ENCODE measurements at regions not wholly inside any gene's neighbourhood (a gene's known extent, or its start where the extent isn't known, plus 50 kb on each side); places are given as distances from the start of the nearest gene placed in this dataset.

DNA sequence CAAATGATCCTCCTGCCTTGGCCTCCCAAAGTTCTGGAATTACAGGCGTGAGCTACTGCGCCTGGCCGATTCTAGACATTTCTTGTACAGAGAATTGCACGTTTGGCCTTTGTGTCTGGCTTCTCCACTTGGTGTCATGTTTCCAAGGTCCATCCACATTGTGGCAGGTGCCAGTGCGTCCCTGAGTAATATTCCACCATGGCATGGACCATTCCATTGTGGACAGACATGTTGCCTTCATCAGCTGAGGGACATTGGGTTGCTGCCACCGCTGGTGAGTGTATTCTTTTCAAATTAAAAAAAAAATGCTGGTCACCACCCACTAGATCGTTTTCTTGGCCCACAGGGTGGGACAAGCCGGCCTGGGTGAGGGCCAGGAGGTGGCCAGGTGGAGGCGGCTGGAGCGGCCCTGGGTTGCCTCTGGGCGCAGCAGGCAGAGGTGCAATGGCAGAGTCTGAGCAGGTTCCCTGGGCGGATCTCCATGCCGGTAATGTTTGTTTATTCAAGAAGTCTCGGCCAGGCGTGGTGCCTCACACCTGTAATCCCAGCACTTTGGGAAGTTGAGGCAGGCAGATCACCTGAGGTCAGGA lies 274.1 kb downstream of the SEC14L1 start:
- TF ChIP-seq CEBPB (IDR thresholded peaks at IDR 0.05) (no peak), TCF12 (IDR thresholded peaks at IDR 0.05; ENCODE audit: low read depth) (no peak), FOXM1 (IDR thresholded peaks at IDR 0.05; ENCODE audit: borderline replicate concordance, low read depth) (no peak), NFIC (IDR thresholded peaks at IDR 0.05) (no peak), EP300 (IDR thresholded peaks at IDR 0.05; ENCODE audit: borderline replicate concordance) (no peak), CREB1 (IDR thresholded peaks at IDR 0.05; ENCODE audit: low read depth) (no peak), EGR1 (IDR thresholded peaks at IDR 0.05) (no peak), RAD21 (IDR thresholded peaks at IDR 0.05; ENCODE audit: low read depth) (no peak), TAF1 (IDR thresholded peaks at IDR 0.05; ENCODE audit: low read depth) (no peak), YY1 (IDR thresholded peaks at IDR 0.05; ENCODE audit: low read depth) (no peak)
- TF ChIP-seq, protein P1, sequence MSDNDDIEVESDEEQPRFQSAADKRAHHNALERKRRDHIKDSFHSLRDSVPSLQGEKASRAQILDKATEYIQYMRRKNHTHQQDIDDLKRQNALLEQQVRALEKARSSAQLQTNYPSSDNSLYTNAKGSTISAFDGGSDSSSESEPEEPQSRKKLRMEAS (IDR thresholded peaks at IDR 0.05): no peak
- TF ChIP-seq, protein P2, sequence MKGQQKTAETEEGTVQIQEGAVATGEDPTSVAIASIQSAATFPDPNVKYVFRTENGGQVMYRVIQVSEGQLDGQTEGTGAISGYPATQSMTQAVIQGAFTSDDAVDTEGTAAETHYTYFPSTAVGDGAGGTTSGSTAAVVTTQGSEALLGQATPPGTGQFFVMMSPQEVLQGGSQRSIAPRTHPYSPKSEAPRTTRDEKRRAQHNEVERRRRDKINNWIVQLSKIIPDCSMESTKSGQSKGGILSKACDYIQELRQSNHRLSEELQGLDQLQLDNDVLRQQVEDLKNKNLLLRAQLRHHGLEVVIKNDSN (IDR thresholded peaks at IDR 0.05): no peak
- TF ChIP-seq, protein P3, sequence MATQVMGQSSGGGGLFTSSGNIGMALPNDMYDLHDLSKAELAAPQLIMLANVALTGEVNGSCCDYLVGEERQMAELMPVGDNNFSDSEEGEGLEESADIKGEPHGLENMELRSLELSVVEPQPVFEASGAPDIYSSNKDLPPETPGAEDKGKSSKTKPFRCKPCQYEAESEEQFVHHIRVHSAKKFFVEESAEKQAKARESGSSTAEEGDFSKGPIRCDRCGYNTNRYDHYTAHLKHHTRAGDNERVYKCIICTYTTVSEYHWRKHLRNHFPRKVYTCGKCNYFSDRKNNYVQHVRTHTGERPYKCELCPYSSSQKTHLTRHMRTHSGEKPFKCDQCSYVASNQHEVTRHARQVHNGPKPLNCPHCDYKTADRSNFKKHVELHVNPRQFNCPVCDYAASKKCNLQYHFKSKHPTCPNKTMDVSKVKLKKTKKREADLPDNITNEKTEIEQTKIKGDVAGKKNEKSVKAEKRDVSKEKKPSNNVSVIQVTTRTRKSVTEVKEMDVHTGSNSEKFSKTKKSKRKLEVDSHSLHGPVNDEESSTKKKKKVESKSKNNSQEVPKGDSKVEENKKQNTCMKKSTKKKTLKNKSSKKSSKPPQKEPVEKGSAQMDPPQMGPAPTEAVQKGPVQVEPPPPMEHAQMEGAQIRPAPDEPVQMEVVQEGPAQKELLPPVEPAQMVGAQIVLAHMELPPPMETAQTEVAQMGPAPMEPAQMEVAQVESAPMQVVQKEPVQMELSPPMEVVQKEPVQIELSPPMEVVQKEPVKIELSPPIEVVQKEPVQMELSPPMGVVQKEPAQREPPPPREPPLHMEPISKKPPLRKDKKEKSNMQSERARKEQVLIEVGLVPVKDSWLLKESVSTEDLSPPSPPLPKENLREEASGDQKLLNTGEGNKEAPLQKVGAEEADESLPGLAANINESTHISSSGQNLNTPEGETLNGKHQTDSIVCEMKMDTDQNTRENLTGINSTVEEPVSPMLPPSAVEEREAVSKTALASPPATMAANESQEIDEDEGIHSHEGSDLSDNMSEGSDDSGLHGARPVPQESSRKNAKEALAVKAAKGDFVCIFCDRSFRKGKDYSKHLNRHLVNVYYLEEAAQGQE (IDR thresholded peaks at IDR 0.05; ENCODE audit: low read depth): no peak

DNA sequence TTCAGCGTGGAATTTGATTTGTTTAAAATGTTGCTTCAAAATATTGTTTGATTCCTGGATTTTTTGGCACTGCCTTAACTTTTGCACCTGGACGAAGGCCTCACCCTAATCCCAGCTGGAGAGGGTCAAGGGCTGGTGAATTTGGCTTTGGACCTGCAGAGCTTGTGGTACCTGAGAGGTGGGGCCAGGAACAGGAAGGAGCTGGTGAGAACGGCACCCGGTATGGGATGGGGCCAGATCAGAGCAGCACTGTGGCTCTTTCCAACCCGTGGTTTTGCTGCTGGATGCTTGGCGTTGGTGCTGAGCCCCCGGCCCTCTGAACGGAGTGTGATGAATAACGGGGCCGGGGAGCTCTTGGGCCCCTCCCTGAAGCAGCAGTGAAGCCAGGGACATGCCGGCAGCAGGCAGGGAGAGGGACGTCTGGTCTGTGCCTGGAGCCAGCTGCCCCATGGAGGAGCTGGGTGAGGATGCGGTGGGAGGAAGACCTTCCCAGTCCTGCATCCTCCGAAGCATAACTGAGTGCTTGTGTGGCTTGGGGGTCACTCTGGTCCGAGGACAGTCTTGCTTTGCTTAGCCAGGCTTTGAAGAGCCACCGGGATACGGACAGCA lies 275.4 kb downstream of the SEC14L1 start:
- TF ChIP-seq TCF12 (IDR thresholded peaks at IDR 0.05; ENCODE audit: low read depth) (peak; percentile 39; the same call in 1 of the 2 replicates), TAF1 (IDR thresholded peaks at IDR 0.05; ENCODE audit: low read depth) (no peak)

DNA sequence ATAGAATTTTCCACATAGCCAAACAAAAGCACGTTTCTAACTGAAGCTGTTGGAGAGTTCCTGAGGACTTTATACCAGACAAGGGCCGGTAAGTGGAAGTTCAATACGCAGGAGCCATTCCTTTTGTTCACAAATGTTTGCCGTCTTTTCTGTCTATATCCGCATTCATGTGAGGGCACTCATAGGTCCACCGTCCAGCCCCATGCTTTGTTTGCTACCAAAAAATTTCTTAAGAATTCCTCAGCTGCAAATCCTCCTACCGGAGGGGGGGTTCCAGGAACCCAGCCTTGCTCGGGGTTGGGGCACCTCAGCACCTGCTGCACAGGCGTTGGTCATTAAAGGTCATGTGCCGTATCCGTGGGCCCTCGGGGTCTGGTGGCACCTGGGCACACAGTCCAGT lies 276.8 kb downstream of the SEC14L1 start:
- TF ChIP-seq EP300 (IDR thresholded peaks at IDR 0.05; ENCODE audit: borderline replicate concordance) (no peak), TAF1 (IDR thresholded peaks at IDR 0.05; ENCODE audit: low read depth) (no peak), TEAD4 (IDR thresholded peaks at IDR 0.05) (no peak), FOXM1 (IDR thresholded peaks at IDR 0.05; ENCODE audit: borderline replicate concordance, low read depth) (no peak), EGR1 (IDR thresholded peaks at IDR 0.05) (no peak), NFIC (IDR thresholded peaks at IDR 0.05) (no peak), RAD21 (IDR thresholded peaks at IDR 0.05; ENCODE audit: low read depth) (no peak), ZBTB7A (IDR thresholded peaks at IDR 0.05; ENCODE audit: low read depth) (no peak), CREB1 (IDR thresholded peaks at IDR 0.05; ENCODE audit: low read depth) (no peak)
- TF ChIP-seq, protein P3 (IDR thresholded peaks at IDR 0.05; ENCODE audit: low read depth): no peak
- TF ChIP-seq, protein P2 (IDR thresholded peaks at IDR 0.05): no peak

DNA sequence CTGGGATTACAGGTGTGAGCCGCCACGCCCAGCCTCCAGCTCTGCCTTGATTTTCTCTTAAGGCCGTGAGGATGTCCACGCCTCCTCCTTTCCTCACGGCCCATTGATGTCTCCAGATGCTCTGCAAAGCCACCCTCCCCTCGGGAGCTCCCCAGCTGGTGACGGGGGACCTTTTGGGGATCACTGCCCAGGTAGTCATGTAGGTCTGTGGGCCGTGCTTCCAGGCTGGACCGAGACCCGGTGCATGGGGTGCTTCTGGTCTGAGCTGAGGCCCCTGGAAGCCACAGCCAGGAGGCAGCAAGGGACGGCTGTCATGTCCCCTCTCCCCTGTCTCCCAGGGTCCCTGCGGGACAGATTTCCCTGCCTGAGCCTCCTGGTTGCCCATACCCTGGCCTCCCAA lies 277.8 kb downstream of the SEC14L1 start:
- TF ChIP-seq, protein P1 (IDR thresholded peaks at IDR 0.05): no peak
- TF ChIP-seq YY1 (IDR thresholded peaks at IDR 0.05; ENCODE audit: low read depth) (no peak), NFIC (IDR thresholded peaks at IDR 0.05) (no peak), CEBPB (IDR thresholded peaks at IDR 0.05) (no peak), ZBTB7A (IDR thresholded peaks at IDR 0.05; ENCODE audit: low read depth) (no peak), EP300 (IDR thresholded peaks at IDR 0.05; ENCODE audit: borderline replicate concordance) (no peak), TCF12 (IDR thresholded peaks at IDR 0.05; ENCODE audit: low read depth) (no peak), CREB1 (IDR thresholded peaks at IDR 0.05; ENCODE audit: low read depth) (no peak), EGR1 (IDR thresholded peaks at IDR 0.05) (no peak), RAD21 (IDR thresholded peaks at IDR 0.05; ENCODE audit: low read depth) (no peak), TEAD4 (IDR thresholded peaks at IDR 0.05) (no peak), TAF1 (IDR thresholded peaks at IDR 0.05; ENCODE audit: low read depth) (no peak), FOXM1 (IDR thresholded peaks at IDR 0.05; ENCODE audit: borderline replicate concordance, low read depth) (no peak)
- TF ChIP-seq, protein P2 (IDR thresholded peaks at IDR 0.05): no peak
- TF ChIP-seq, protein P3 (IDR thresholded peaks at IDR 0.05; ENCODE audit: low read depth): no peak

Data from Ishikawa (cell line).